Neural progenitor cell (in vitro differentiated cells): ENCODE measurements at regions not wholly inside any gene's neighbourhood (a gene's known extent, or its start where the extent isn't known, plus 50 kb on each side); places are given as distances from the start of the nearest gene placed in this dataset.
"Not testable (repeated sequence)": the region's sequence is repeated elsewhere in the genome, so short reads cannot be mapped to it uniquely, and the experiment has no call there.

Experiments
- DNase-seq: peaks from one replicate; pipeline ENCODE4 v3.0.0-alpha.2; 2016; ENCODE audit warnings: low spot score
- H2AFZ ChIP-seq: fragments of 200-600 bp; sonication (generic); replicated peaks from 2 replicates; pipeline ENCODE4 v1.6.1; 2016; ENCODE audit warnings: antibody characterized with exemption
- H3F3A ChIP-seq: fragments of 200-600 bp; sonication (generic); 2 replicates; pipeline ENCODE4 v1.6.1; 2016; ENCODE audit warnings: antibody characterized with exemption, low read depth
- H3K27ac ChIP-seq: fragments of 200-600 bp; sonication (generic); 2 replicates; pipeline ENCODE4 v1.5.1; 2016; ENCODE audit warnings: mild to moderate bottlenecking
- H3K27me3 ChIP-seq: fragments of 200-600 bp; sonication (generic); 2 replicates; pipeline ENCODE4 v1.6.1; 2016; ENCODE audit warnings: mild to moderate bottlenecking, moderate library complexity
- H3K36me3 ChIP-seq: fragments of 200-600 bp; sonication (generic); 2 replicates; pipeline ENCODE4 v1.5.1; 2016
- H3K4me1 ChIP-seq: fragments of 200-600 bp; sonication (generic); 2 replicates; pipeline ENCODE4 v1.6.1; 2016; ENCODE audit warnings: mixed run types
- H3K4me2 ChIP-seq: fragments of 200-600 bp; sonication (generic); 2 replicates; pipeline ENCODE4 v1.6.1; 2016
- H3K4me3 ChIP-seq: fragments of 200-600 bp; sonication (generic); 2 replicates; pipeline ENCODE4 v1.5.1; 2016
- H3K79me2 ChIP-seq: fragments of 200-600 bp; sonication (generic); 2 replicates; pipeline ENCODE4 v1.6.1; 2016; ENCODE audit warnings: low read depth
- H3K9ac ChIP-seq: fragments of 200-600 bp; sonication (generic); 2 replicates; pipeline ENCODE4 v1.6.1; 2016
- H3K9me3 ChIP-seq: fragments of 200-600 bp; sonication (generic); 2 replicates; pipeline ENCODE4 v1.5.1; 2016; ENCODE audit warnings: low read depth
- H4K20me1 ChIP-seq: fragments of 200-600 bp; sonication (generic); 2 replicates; pipeline ENCODE4 v1.6.1; 2016; ENCODE audit warnings: low read depth
- H3K27ac Mint-ChIP-seq: 3 replicates; pipeline ENCODE4 v1.8.0; 2021; ENCODE audit warnings: mixed read lengths
- H3K27me3 Mint-ChIP-seq: 2 replicates; pipeline ENCODE4 v1.8.0; 2022; ENCODE audit warnings: low read depth, mild to moderate bottlenecking, inconsistent platforms, moderate library complexity, mixed read lengths; ENCODE audit not compliant: insufficient read depth
- H3K36me3 Mint-ChIP-seq: 3 replicates; pipeline ENCODE4 v1.8.0; 2021; ENCODE audit warnings: mixed read lengths
- H3K4me1 Mint-ChIP-seq: 3 replicates; pipeline ENCODE4 v1.8.0; 2021; ENCODE audit warnings: mixed read lengths
- H3K4me3 Mint-ChIP-seq: 3 replicates; pipeline ENCODE4 v1.8.0; 2021; ENCODE audit warnings: mild to moderate bottlenecking, moderate library complexity, mixed read lengths
- H3K9me3 Mint-ChIP-seq: 3 replicates; pipeline ENCODE4 v1.8.0; 2020; ENCODE audit warnings: mixed read lengths
- CTCF ChIP-seq: fragments of 200-600 bp; sonication (generic); IDR thresholded peaks from 2 replicates; pipeline ENCODE4 v1.5.1; 2017; ENCODE audit warnings: antibody characterized with exemption, mild to moderate bottlenecking
- EZH2 ChIP-seq: fragments of 200-600 bp; sonication (generic); IDR thresholded peaks from 2 replicates; pipeline ENCODE4 v1.6.1; 2017; ENCODE audit warnings: antibody characterized with exemption, mild to moderate bottlenecking, moderate library complexity
- EZH2phosphoT487 ChIP-seq: fragments of 200-600 bp; sonication (generic); IDR thresholded peaks from 2 replicates; pipeline ENCODE4 v1.6.1; 2017; ENCODE audit warnings: antibody characterized with exemption

- Mint-ChIP-seq H3K4me1 (no peaks in the 10 kb centered on the region), H3K4me3 (no peak overlapping the region), H3K27ac (no peak overlapping the region), H3K36me3 (no peaks in the 10 kb centered on the region), H3K27me3 (no peaks in the 10 kb centered on the region), H3K9me3 (no peaks in the 10 kb centered on the region)
- H4K20me1 ChIP-seq: no peaks in the 10 kb centered on the region
- no peak overlapping the region for H3K27ac ChIP-seq
- H3K4me3 ChIP-seq: no peak overlapping the region
- H3F3A ChIP-seq: no peaks in the 10 kb centered on the region
- DNase-seq: no peak
- H3K79me2 ChIP-seq: no peaks in the 10 kb centered on the region
- TF ChIP-seq EZH2 (no peak), CTCF (no peak), EZH2phosphoT487 (no peak)
- H3K9me3 ChIP-seq: no peaks in the 10 kb centered on the region
- no peak overlapping the region for H3K4me2 ChIP-seq
- peak overlapping the region; percentile 2 for H2AFZ ChIP-seq
- H3K27me3 ChIP-seq: no peaks in the 10 kb centered on the region
- no peak overlapping the region for H3K9ac ChIP-seq
- H3K4me1 ChIP-seq: no peaks in the 10 kb centered on the region
- H3K36me3 ChIP-seq: no peaks in the 10 kb centered on the region
Observed at GRCh38 chr5:107005653-107006052, 665.1 kb downstream of the EFNA5 start.

GRCh38 chr5:107005161-107005560 is 665.6 kb downstream of the EFNA5 start:
- TF ChIP-seq CTCF (no peak), EZH2 (no peak), EZH2phosphoT487 (no peak)
- Histone ChIP-seq H3K27ac (no peak overlapping the region), H3K79me2 (no peaks in the 10 kb centered on the region), H3K4me2 (no peak overlapping the region), H3K27me3 (no peaks in the 10 kb centered on the region), H2AFZ (peak overlapping the region; percentile 2), H3K4me1 (no peaks in the 10 kb centered on the region), H3K9ac (no peak overlapping the region), H3K9me3 (no peaks in the 10 kb centered on the region), H3K4me3 (no peak overlapping the region), H3K36me3 (no peaks in the 10 kb centered on the region), H3F3A (no peaks in the 10 kb centered on the region), H4K20me1 (no peaks in the 10 kb centered on the region)
- no peak for DNase-seq
- Mint-ChIP-seq H3K36me3 (no peaks in the 10 kb centered on the region), H3K27ac (no peak overlapping the region), H3K4me3 (no peak overlapping the region), H3K9me3 (no peaks in the 10 kb centered on the region), H3K4me1 (no peaks in the 10 kb centered on the region), H3K27me3 (no peaks in the 10 kb centered on the region)

GRCh38 chr5:107002115-107002514 is 668.6 kb downstream of the EFNA5 start:
- DNase-seq: no peak

GRCh38 chr5:106999506-106999905 is 671.2 kb downstream of the EFNA5 start:
- H3K4me1 Mint-ChIP-seq, H3K9ac ChIP-seq, DNase-seq, H3K9me3 ChIP-seq, H3K4me2 ChIP-seq, H4K20me1 ChIP-seq, H3F3A ChIP-seq, H3K36me3 Mint-ChIP-seq, H3K27ac ChIP-seq, H3K4me3 ChIP-seq, H3K27me3 ChIP-seq, H3K27me3 Mint-ChIP-seq, H3K27ac Mint-ChIP-seq, H3K79me2 ChIP-seq, H3K36me3 ChIP-seq, H3K4me1 ChIP-seq, H2AFZ ChIP-seq, H3K4me3 Mint-ChIP-seq: not testable (repeated sequence)
- H3K9me3 Mint-ChIP-seq: peaks cover 17% of the 10 kb centered on the region

More at GRCh38 chr5:107002115-107002514, 668.6 kb downstream of the EFNA5 start:
- no peaks in the 10 kb centered on the region for H4K20me1 ChIP-seq
- H3K4me3 ChIP-seq: no peak overlapping the region
- no peak overlapping the region for H3K4me3 Mint-ChIP-seq
- no peaks in the 10 kb centered on the region for H3K27me3 ChIP-seq
- no peak overlapping the region for H3K9ac ChIP-seq
- no peak overlapping the region for H2AFZ ChIP-seq
- H3K36me3 Mint-ChIP-seq: no peaks in the 10 kb centered on the region
- no peaks in the 10 kb centered on the region for H3F3A ChIP-seq
- H3K27me3 Mint-ChIP-seq: no peaks in the 10 kb centered on the region
- no peaks in the 10 kb centered on the region for H3K79me2 ChIP-seq
- H3K9me3 Mint-ChIP-seq: peaks cover 13% of the 10 kb centered on the region
- H3K27ac ChIP-seq: no peak overlapping the region
- no peak for TF ChIP-seq EZH2phosphoT487
- no peaks in the 10 kb centered on the region for H3K4me1 ChIP-seq
- no peaks in the 10 kb centered on the region for H3K36me3 ChIP-seq
- no peak overlapping the region for H3K27ac Mint-ChIP-seq
- H3K4me1 Mint-ChIP-seq: no peaks in the 10 kb centered on the region
- H3K4me2 ChIP-seq: no peak overlapping the region
- no peaks in the 10 kb centered on the region for H3K9me3 ChIP-seq
